Ovary (tissue), 7 donors: ENCODE measurements at regions not wholly inside any gene's neighbourhood (a gene's known extent, or its start where the extent isn't known, plus 50 kb on each side); places are given as distances from the start of the nearest gene placed in this dataset.

ENCODE experiments used
- DNase-seq, 5 donors: peaks; one replicate each; pipeline ENCODE4 v3.0.0-alpha.2; 2019 to 2020
- H3K27ac ChIP-seq, 2 donors: fragments of 200-600 bp; one replicate each; pipeline versions ENCODE4 v1.5.1 to v1.8.0; 2019 to 2022
- H3K27me3 ChIP-seq: fragments of 200-600 bp; one replicate; pipeline ENCODE4 v1.8.0; 2022
- H3K36me3 ChIP-seq: fragments of 200-600 bp; sonication (generic); one replicate; pipeline ENCODE4 v1.5.1; 2019
- H3K4me1 ChIP-seq: one replicate; pipeline ENCODE4 v1.8.1; 2013; ENCODE audit warnings: mild to moderate bottlenecking, moderate library complexity; ENCODE audit not compliant: insufficient read depth
- H3K4me3 ChIP-seq: fragments of 200-600 bp; sonication (generic); one replicate; pipeline ENCODE4 v1.5.1; 2017
- H3K9me3 ChIP-seq, 2 donors: fragments of 200-600 bp in 1 of 2; sonication (generic) in 1 of 2; one replicate each; pipeline versions ENCODE4 v1.5.1 to v1.8.1; 2013 to 2019; ENCODE audit warnings: mild to moderate bottlenecking in 1 of 2, moderate library complexity in 1 of 2
- CTCF ChIP-seq, 3 donors: fragments of 450-650 bp in 2 of 3; fragments of 200-600 bp in 1 of 3; IDR thresholded peaks; one replicate each; pipeline versions ENCODE4 v1.5.1 to v1.8.0; 2016 to 2022; ENCODE audit warnings: antibody characterized with exemption in 3 of 3, mild to moderate bottlenecking in 1 of 3
- EP300 ChIP-seq: sonication (generic); formaldehyde crosslinking; IDR thresholded peaks from one replicate; pipeline ENCODE4 v1.6.1; 2017; ENCODE audit warnings: antibody characterized with exemption
- POLR2A ChIP-seq: fragments of 450-650 bp; IDR thresholded peaks from one replicate; pipeline ENCODE4 v1.6.1; 2017; ENCODE audit warnings: antibody characterized with exemption, mild to moderate bottlenecking, moderate library complexity
- WGBS, 3 donors: extraction: QIAGEN DNeasy Blood & Tissue Kit in 1 of 3; methylation state at CpG; one replicate each; pipeline versions ENCODE4 v1.1.5 to v1.1.7; 2013 to 2017; 5-methylcytosine and 5-hydroxymethylcytosine counted together
- intact Hi-C, 4 donors: fragments of 100-400 bp; cut with DNase I; formaldehyde crosslinking; loops; one replicate each; pipeline versions ENCODE4 v1.11.0 to v1.15.1; 2022 to 2023
- donor health status: DM: no; HTN: no; CAD: no; lungs with moderate emphysema.
- donor health status: DM: no; HTN: no; CAD: no.
- donor health status: Bipolar disorder and iron deficiency.
- donor health status: DM: no; HTN: no; CAD: no.
- donor health status: DM: yes; HTN: yes; CAD: no.

- intact Hi-C loops: no loop called here
- no peaks in the 10 kb centered on the region for H3K4me1 ChIP-seq
- no peaks in the 10 kb centered on the region for H3K27me3 ChIP-seq
- H3K9me3 ChIP-seq: no peaks in the 10 kb centered on the region
- H3K4me3 ChIP-seq: no peak overlapping the region
- TF ChIP-seq EP300 (no peak), CTCF (IDR thresholded peaks at IDR 0.05) (no peak), POLR2A (no peak)
- H3K36me3 ChIP-seq: no peaks in the 10 kb centered on the region
- WGBS, 3 donors: 70 to 89% (median 79%) methylated on average over 3 of the region's 3 CpGs
- DNase-seq: no peak
- H3K27ac ChIP-seq: no peak overlapping the region
Measured at GRCh38 chr5:153006681-153007080, 483.8 kb upstream of the GRIA1 start.

- no peak for DNase-seq
- 85 to 95% (median 90%) methylated on average over 4 of the region's 4 CpGs for WGBS, 3 donors
- TF ChIP-seq EP300: no peak
- no peak for TF ChIP-seq POLR2A
- TF ChIP-seq CTCF (IDR thresholded peaks at IDR 0.05): no peak
Measured at GRCh38 chr5:153014194-153014593, 476.3 kb upstream of the GRIA1 start.

GRCh38 chr5:153018121-153018520 is 472.3 kb upstream of the GRIA1 start:
- Histone ChIP-seq H3K36me3 (no peaks in the 10 kb centered on the region), H3K4me1 (no peaks in the 10 kb centered on the region), H3K4me3 (no peak overlapping the region), H3K27ac (no peak overlapping the region), H3K27me3 (no peaks in the 10 kb centered on the region), H3K9me3 (no peaks in the 10 kb centered on the region)
- 82 to 89% (median 83%) methylated on average over 4 of the region's 4 CpGs for WGBS, 3 donors
- TF ChIP-seq CTCF (IDR thresholded peaks at IDR 0.05): no peak
- TF ChIP-seq POLR2A: no peak
- TF ChIP-seq EP300: no peak
- intact Hi-C loops: no loop called here
- DNase-seq: no peak

More at GRCh38 chr5:153014194-153014593, 476.3 kb upstream of the GRIA1 start:
- Histone ChIP-seq H3K27ac (no peak overlapping the region), H3K9me3 (no peaks in the 10 kb centered on the region), H3K4me1 (no peaks in the 10 kb centered on the region), H3K4me3 (no peak overlapping the region), H3K36me3 (no peaks in the 10 kb centered on the region), H3K27me3 (no peaks in the 10 kb centered on the region)
- intact Hi-C loops: no loop called here

- TF ChIP-seq CTCF (IDR thresholded peaks at IDR 0.05) (no peak), POLR2A (no peak), EP300 (no peak)
- 76 to 81% (median 78%) methylated on average over 5 of the region's 5 CpGs for WGBS, 3 donors
- no peaks in the 10 kb centered on the region for H3K4me1 ChIP-seq
- no peaks in the 10 kb centered on the region for H3K36me3 ChIP-seq
- H3K4me3 ChIP-seq: no peak overlapping the region
- DNase-seq: no peak
- intact Hi-C loops: no loop called here
- no peak overlapping the region for H3K27ac ChIP-seq
- no peaks in the 10 kb centered on the region for H3K27me3 ChIP-seq
- no peaks in the 10 kb centered on the region for H3K9me3 ChIP-seq
Measured at GRCh38 chr5:153030755-153031725, 459.4 kb upstream of the GRIA1 start.
